HFFc6 (cell line): ENCODE measurements at regions not wholly inside any gene's neighbourhood (a gene's known extent, or its start where the extent isn't known, plus 50 kb on each side); places are given as distances from the start of the nearest gene placed in this dataset.

ENCODE experiments used
- DNase-seq: peaks from one replicate; pipeline ENCODE4 v3.0.0-alpha.2; 2018
- H3K27ac Mint-ChIP-seq: 2 replicates; pipeline ENCODE4 v1.8.0; 2020; ENCODE audit warnings: mild to moderate bottlenecking, mixed read lengths
- H3K27me3 Mint-ChIP-seq: 2 replicates; pipeline ENCODE4 v1.8.0; 2021; ENCODE audit warnings: mild to moderate bottlenecking, moderate library complexity, mixed read lengths; ENCODE audit not compliant: insufficient read depth
- H3K36me3 Mint-ChIP-seq: 2 replicates; pipeline ENCODE4 v1.8.0; 2021; ENCODE audit warnings: low read depth, mixed read lengths
- H3K4me1 Mint-ChIP-seq: 2 replicates; pipeline ENCODE4 v1.8.0; 2020; ENCODE audit warnings: low read depth, mixed read lengths
- H3K4me3 Mint-ChIP-seq: 2 replicates; pipeline ENCODE4 v1.8.0; 2020; ENCODE audit warnings: mild to moderate bottlenecking, moderate library complexity, mixed read lengths
- H3K9me3 Mint-ChIP-seq: 2 replicates; pipeline ENCODE4 v1.8.0; 2020; ENCODE audit warnings: mild to moderate bottlenecking, mixed read lengths
- TF ChIP-seq, protein P1 (sequence below): fragments of 200-600 bp; sonication (generic); IDR thresholded peaks from 2 replicates; pipeline ENCODE4 v1.5.0; 2021; ENCODE audit warnings: antibody characterized with exemption, mild to moderate bottlenecking

DNA sequence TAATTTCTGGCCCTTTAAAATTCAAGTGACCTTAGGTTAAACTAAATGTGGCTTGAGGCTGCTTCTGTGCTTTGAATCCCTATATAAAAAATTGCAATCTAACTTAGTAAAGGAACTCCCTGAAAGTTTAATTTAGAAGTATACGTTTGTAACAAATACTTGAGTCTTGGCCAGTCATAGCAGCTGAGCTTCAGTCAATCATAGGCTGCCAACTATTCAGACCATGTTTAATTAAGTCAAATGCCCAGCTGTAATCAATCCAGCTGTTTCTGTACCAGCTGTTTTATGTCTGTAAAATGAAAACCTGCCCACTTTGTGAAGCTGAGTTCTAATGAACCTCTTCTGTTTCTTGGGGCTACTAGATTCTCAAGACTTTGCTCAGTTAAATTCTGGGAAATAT is 760.1 kb downstream of the MAT2B start:
- Mint-ChIP-seq H3K4me1 (no peaks in the 10 kb centered on the region), H3K27me3 (no peaks in the 10 kb centered on the region), H3K4me3 (no peak overlapping the region), H3K27ac (no peak overlapping the region), H3K9me3 (peaks cover 14% of the 10 kb centered on the region), H3K36me3 (no peaks in the 10 kb centered on the region)
- TF ChIP-seq, protein P1, sequence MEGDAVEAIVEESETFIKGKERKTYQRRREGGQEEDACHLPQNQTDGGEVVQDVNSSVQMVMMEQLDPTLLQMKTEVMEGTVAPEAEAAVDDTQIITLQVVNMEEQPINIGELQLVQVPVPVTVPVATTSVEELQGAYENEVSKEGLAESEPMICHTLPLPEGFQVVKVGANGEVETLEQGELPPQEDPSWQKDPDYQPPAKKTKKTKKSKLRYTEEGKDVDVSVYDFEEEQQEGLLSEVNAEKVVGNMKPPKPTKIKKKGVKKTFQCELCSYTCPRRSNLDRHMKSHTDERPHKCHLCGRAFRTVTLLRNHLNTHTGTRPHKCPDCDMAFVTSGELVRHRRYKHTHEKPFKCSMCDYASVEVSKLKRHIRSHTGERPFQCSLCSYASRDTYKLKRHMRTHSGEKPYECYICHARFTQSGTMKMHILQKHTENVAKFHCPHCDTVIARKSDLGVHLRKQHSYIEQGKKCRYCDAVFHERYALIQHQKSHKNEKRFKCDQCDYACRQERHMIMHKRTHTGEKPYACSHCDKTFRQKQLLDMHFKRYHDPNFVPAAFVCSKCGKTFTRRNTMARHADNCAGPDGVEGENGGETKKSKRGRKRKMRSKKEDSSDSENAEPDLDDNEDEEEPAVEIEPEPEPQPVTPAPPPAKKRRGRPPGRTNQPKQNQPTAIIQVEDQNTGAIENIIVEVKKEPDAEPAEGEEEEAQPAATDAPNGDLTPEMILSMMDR = no peak
- no peak for DNase-seq

DNA sequence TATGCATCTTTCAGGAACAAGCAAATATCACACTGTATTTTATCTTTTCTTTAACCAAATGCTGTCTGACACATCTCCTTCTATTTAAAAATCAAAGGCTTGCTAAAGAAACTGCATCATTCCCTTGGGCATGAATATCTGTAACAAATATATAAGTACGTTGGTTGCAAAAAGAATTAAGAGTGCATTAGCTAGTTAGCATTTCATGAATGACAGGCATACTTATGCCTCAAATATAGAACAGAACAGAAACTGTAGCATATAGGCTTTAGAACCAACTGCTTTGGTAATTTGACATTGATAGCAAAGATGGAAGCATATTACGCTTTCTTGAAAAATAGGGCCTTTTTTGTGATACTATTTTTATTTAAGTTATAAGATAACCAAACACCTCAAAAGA is 761.2 kb downstream of the MAT2B start:
- Mint-ChIP-seq H3K4me1 (no peaks in the 10 kb centered on the region), H3K36me3 (no peaks in the 10 kb centered on the region), H3K9me3 (peaks cover 14% of the 10 kb centered on the region), H3K27me3 (no peaks in the 10 kb centered on the region), H3K27ac (no peak overlapping the region), H3K4me3 (no peak overlapping the region)
- TF ChIP-seq, protein P1 = no peak
- DNase-seq = no peak

DNA sequence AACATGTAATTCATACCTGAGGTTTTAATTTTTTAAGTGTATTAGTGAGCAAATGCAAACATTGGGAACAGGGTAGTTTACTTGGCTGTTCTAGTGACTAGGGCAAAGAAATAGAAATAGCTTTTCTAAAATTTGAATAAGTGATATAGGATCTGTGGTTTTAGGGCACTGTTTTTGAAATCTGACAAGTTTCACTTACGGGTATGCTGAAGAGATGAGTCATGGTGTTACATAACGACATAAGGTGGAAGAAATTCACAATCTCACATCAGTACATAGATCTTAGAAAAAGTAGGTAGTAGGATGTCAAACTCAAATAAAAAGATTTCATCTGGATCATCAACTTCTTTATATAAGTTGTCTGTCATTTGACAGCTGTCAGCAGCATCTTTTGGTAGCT is 772.3 kb downstream of the MAT2B start:
- Mint-ChIP-seq H3K9me3 (peaks cover 16% of the 10 kb centered on the region), H3K4me3 (no peak overlapping the region), H3K27me3 (peaks cover 2% of the 10 kb centered on the region; the same call in 1 of the 2 replicates), H3K4me1 (no peaks in the 10 kb centered on the region), H3K36me3 (no peaks in the 10 kb centered on the region), H3K27ac (no peak overlapping the region)
- TF ChIP-seq, protein P1 = no peak
- DNase-seq = no peak

DNA sequence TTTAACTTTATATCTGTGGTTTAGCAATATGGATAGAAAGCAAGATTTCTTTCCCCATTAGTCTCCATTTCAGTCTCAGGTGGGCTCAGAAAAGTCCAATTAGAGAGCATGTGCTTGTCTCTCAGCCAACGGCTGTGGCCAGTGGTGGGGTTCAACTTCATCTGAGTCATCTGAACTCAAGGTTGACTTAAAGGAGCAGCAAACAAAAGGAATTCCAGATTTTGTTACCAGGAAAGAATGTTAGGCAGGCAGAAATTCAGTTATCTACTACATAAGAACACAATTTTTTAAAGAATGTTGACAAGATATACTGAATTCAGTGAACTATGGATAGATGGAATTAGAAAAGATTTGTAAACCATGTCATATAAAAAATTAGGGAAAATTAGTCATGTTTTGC is 784.1 kb downstream of the MAT2B start:
- H3K4me3 Mint-ChIP-seq = no peak overlapping the region
- peaks cover 38% of the 10 kb centered on the region for H3K9me3 Mint-ChIP-seq
- no peaks in the 10 kb centered on the region; the same call in 1 of the 2 replicates for H3K36me3 Mint-ChIP-seq
- TF ChIP-seq, protein P1 = no peak
- no peak for DNase-seq
- no peak overlapping the region for H3K27ac Mint-ChIP-seq
- no peaks in the 10 kb centered on the region for H3K27me3 Mint-ChIP-seq
- no peaks in the 10 kb centered on the region for H3K4me1 Mint-ChIP-seq

DNA sequence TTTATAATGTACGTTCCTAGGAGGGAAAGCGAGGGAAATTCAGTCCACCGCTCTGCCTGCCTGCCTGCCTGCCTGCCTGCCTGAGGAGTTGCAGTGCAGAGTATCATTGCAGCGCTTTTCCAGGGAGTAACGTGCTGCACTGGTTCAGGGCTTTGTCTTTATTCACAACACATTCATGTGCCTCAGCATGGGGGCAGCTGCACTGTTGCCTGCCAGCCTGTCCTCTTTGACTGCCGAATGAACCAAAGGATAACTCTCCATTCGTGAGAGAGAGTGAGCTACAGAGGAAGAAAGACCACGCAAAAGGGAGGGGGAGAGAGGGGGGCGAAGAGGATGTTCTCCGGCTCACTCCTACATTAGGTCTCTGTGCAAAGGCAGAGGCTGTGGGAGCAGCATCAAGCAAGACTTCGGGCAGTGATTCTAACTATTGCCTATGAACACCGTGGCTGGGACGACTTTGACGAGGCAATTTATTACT is 791.2 kb downstream of the MAT2B start:
- Mint-ChIP-seq H3K36me3 (no peaks in the 10 kb centered on the region), H3K4me1 (no peaks in the 10 kb centered on the region), H3K27me3 (no peaks in the 10 kb centered on the region), H3K9me3 (peaks cover 11% of the 10 kb centered on the region), H3K27ac (no peak overlapping the region), H3K4me3 (no peak overlapping the region)
- TF ChIP-seq, protein P1 = no peak
- no peak for DNase-seq

DNA sequence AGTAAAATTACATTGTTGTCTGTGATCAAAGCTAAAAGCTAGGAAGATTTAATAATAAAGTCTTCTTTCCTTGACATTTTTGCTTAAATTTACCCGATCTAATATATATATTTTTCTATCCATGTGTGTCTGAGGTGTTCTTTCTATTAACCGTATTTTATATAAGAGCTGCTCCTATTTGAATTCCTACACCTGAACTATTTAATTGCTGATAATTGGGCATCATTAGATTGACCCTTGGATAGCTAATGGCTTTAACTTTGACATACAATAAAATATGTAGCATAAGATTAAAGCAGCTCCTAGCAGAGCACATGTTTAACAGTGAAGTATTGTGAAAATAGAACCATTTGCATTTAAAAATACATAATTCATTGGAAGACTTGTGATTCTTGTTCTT is 792.7 kb downstream of the MAT2B start:
- peaks cover 14% of the 10 kb centered on the region for H3K9me3 Mint-ChIP-seq
- no peak overlapping the region for H3K4me3 Mint-ChIP-seq
- H3K27me3 Mint-ChIP-seq = no peaks in the 10 kb centered on the region
- no peaks in the 10 kb centered on the region for H3K4me1 Mint-ChIP-seq
- TF ChIP-seq, protein P1 = no peak
- no peak for DNase-seq
- H3K27ac Mint-ChIP-seq = no peak overlapping the region
- no peaks in the 10 kb centered on the region for H3K36me3 Mint-ChIP-seq
